SK-MEL-5 (cell line): ENCODE measurements at regions not wholly inside any gene's neighbourhood (a gene's known extent, or its start where the extent isn't known, plus 50 kb on each side); places are given as distances from the start of the nearest gene placed in this dataset.
A peak's percentile ranks its signal among the peaks of the same experiment; 100 is the strongest.

Experiments
- DNase-seq: peaks from one replicate; pipeline ENCODE4 v3.0.0-alpha.2; 2016; ENCODE audit warnings: low read depth, low spot score
- in situ Hi-C: cut with HindIII; loops from 2 replicates; pipeline ENCODE4 v1.10.0; 2016; ENCODE audit warnings: low sequenced_read_pairs, high pct_unique_total_duplicates, low pct_unique_long_range_greater_than_20kb

DNA sequence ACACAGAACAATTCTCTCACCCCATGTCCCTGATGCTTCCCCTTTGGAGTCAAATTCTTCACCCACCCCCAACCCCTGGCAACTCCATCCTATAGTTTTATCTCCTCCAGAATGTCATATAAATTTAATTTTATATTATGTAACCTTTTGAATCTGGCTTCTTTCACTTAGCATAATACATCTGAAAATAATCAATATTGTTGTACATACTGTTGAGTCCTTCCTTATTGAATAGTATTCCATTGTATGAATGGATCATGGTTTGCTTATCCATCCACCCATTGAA lies 98.9 kb upstream of the TSC22D2 start:
- DNase-seq: no peak

DNA sequence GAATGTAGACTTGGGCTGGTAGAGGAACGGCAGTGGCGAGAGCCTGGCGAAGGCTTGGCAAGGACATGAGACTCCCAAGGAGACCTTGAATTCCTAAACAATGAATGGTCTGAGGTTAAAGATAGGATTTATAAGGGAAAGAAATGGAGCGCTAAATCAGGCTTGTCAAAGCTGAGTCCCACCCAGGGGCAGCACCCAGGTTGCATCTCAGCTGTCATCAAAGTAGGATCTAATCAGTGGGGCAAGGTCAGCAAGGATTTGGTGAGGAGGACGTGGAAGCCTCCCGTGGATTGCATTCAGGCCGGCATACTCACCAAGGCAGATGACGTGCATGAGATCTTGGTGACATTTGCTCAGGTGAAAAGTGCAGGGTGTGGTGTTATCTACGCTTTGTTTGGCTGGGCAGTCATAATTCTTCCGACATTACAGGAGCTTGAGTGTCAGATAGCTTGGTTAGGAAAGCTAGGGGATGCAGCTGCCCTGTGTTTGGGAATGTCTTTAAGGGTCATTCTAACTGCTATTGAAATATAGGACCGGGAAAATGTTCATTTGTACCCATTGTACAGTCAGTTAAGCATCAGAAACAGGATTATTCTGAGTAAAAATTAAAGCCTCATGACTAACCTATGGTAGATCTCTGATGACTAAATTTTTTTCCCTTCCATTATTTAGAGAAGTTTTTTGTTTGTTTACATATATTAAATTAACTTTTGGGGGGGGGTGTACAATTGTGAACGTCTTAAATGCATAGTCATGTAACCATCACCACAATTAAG lies 99.4 kb upstream of the TSC22D2 start:
- in situ Hi-C loops: no loop called here
- DNase-seq: no peak

More for the DNA sequence above, 98.9 kb upstream of the TSC22D2 start:
- in situ Hi-C loops: no loop called here

DNA sequence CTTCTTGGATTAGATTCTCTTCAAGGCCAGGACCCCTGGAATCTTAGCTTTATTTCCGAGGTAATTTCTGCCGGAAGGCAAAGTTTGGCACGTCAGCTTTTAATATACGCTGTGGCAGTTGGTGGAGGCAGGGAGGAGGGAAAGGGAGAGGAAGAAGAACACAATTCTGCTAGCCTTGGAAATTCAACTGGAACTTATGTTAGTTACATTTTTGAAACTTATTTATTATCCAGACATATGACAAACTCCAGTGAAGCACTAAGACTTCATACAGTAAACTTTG lies 100.1 kb upstream of the TSC22D2 start:
- in situ Hi-C loops: no loop called here
- DNase-seq: no peak

DNA sequence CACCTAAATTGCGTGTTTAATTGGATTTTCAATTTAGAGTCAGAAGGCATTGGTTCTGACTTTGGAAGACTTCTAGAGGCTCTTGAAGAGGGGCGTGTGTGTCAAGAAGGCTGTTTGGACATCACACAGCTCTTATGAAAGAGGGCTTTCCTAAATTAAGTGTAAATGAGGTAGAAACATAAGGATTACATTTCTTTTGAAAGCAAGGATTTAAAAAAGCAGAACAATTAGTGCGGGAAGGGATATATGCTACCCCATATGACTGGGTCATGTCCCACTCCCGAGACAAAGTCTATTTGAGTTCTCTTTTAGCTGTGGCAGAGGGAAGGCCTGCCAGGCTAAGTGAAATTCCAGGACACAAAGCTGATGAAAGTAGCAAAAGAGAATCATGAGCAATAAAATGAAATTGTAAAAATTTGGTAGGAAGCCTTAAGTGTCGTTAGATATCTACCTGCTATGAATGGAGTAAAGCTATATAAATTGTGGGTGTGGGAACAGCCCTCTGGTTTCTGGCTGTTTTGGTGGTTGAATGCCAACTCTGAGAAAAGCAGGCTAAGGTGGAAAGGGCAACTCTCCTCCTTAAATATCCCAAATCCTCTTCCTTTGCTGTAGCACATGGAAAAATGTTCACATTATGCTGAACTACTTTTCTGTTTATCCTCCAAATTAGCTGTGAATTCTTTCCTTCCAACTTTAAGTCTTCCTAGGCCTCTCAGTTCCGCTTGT lies 100.6 kb upstream of the TSC22D2 start:
- in situ Hi-C loops: no loop called here
- DNase-seq: no peak

GRCh38 chr3:150306906-150307305 lies 101.2 kb upstream of the TSC22D2 start:
- in situ Hi-C loops: no loop called here
- DNase-seq: no peak

- in situ Hi-C loops: no loop called here
- DNase-seq: no peak
These were observed 102.0 kb upstream of the TSC22D2 start for GRCh38 chr3:150306083-150306482.

- in situ Hi-C loops: no loop called here
- DNase-seq: peak; percentile 88
These were observed 104.3 kb upstream of the TSC22D2 start for GRCh38 chr3:150303768-150304167.

GRCh38 chr3:150302246-150302645 lies 105.9 kb upstream of the TSC22D2 start:
- in situ Hi-C loops: no loop called here
- no peak for DNase-seq

GRCh38 chr3:150300852-150301517 lies 107.1 kb upstream of the TSC22D2 start:
- in situ Hi-C loops: no loop called here
- no peak for DNase-seq

- in situ Hi-C loops: no loop called here
- peak; percentile 27 for DNase-seq
These were observed 107.7 kb upstream of the TSC22D2 start for GRCh38 chr3:150300388-150300787.

DNA sequence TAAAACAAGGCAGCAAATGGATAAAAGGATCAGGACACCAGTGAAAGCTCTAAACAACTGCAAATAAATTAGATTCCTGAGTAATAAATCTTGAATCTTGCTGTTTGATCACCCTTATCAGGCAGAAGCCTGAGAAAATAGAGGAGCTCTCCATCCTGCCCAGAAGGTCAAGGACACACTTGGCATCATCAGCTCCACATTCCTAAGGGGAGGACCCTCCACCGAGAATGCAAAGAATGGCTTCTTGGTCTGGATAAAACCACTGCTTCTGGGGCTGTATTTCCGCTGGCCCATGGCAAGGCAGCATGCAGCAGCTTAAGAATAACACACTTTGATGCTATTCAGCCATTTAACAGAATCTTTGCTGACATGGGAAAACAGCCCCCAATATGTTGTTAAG lies 108.9 kb upstream of the TSC22D2 start:
- DNase-seq: peak; percentile 31
- in situ Hi-C loops: no loop called here

- in situ Hi-C loops: no loop called here
- no peak for DNase-seq
These were observed 111.1 kb upstream of the TSC22D2 start for GRCh38 chr3:150296966-150297365.

DNA sequence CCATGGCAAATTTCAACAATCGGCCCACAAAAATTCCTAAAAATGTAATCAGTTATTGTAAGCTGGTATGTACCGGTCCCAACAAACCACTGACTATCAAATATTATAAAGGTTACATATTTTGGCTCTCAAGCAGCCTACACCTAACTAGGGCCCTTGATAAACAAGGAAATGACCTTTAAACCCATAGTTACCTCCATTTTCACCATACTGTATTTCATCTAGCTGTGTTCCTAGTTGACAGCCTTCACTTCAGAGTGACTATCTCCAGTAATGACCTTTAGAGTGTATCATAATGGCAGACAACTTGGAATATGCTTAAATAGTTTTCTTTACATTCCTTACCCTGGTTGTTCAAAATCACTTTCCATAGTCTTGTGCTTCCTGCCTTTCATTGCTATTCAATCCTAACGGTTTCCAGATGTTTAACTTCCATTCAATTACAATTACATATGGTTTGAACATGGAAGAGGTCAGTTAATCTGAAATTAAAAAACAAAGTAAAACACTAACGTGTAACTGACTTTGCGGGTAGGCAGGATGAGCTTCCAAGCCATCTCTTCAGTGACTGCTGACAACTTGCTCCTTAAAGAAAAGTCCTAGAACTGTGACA lies 111.9 kb upstream of the TSC22D2 start:
- in situ Hi-C loops: no loop called here
- no peak for DNase-seq

DNA sequence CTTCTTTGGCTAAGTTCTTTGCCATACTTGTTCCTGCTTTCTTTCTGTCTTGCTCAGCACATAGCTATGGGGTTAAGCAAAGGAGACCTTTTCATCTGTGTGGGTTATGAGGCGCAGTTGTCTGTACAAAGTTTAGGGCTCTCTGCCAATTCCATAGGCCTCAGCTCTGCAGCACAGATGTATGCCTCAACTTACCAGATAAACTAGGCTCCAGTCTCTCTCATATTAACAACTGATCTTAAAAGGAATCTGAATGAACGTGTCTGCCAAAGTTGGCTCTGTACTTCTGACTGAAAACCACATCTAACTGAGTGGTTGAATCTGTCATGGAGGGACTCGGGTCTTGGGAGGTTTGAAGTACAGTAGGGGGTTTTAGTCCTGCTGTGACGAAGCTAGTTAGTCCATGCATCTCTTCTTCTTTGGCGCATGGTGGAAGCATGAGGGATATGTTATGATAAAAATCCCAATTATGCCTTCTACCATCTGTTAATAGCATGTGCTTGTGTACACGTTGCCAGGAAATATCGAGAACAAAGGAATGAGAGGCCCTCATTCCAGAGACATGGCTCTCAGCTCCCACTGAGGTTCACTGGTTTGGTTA lies 114.6 kb upstream of the TSC22D2 start:
- in situ Hi-C loops: no loop called here

GRCh38 chr3:150292891-150293290 lies 115.2 kb upstream of the TSC22D2 start:
- in situ Hi-C loops: no loop called here
- no peak for DNase-seq

More for the DNA sequence above, 114.6 kb upstream of the TSC22D2 start:
- no peak for DNase-seq

DNA sequence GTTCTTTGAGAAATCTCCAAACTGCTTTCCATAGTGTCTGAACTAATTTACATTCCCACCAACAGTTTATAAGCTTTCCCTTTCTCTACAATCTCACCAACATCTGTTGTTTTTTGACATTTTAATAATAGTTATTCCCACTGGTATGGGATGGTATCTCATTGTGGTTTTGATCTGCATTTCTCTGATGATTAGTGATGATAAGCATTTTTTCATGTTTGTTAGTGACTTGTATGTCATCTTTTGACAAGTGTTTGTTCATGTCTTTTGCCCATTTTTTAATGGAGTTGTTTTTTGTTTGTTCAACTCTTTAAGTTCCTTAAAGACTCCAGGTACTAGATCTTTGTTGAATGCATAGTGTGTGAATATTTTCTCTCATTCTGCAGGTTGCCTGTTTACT lies 116.6 kb upstream of the TSC22D2 start:
- DNase-seq: no peak
- in situ Hi-C loops: no loop called here

DNA sequence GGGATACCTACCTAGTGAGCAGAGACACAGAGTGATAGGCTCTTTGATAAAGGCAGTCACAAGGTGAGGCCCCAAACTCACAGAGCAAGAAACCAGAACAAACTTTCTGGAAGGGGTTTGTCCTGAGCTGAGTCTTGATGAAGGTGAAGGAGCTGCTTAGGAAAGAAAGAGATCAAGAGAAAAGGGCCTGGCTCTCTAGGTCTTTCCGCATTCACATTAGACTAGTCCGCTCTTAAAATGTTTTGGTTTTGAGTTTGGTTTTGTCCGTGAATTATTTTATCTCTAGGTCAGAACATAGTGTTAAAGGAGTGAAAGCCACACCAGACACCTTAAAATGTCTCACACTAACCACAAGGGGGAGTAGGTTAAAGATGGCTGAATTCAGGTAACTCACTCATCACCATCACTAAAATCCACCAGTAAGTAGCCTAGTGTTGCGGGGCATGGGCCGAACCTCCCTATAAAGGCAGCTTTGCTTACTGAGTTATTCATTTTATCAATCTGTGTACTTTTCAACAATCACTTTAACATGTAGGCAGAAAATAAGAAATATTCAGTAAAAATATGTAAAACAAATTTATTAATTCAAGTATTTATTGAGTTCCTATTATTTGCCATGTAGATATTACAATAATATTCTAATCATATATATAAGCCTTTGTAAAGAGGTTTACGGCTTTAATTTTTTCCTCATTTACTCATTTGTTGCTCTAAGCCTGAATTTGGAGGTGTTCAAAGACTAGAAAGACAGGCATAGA lies 121.5 kb upstream of the TSC22D2 start:
- in situ Hi-C loops: no loop called here
- peak; percentile 64 for DNase-seq

GRCh38 chr3:150285601-150286000 lies 122.5 kb upstream of the TSC22D2 start:
- no peak for DNase-seq
- in situ Hi-C loops: no loop called here
